Pancreas (tissue), 10 donors: ENCODE measurements at regions not wholly inside any gene's neighbourhood (a gene's known extent, or its start where the extent isn't known, plus 50 kb on each side); places are given as distances from the start of the nearest gene placed in this dataset.

Experiments used
- ATAC-seq, 4 donors: fragments of 200-7000 bp; cut with Tn5 transposase; one replicate each; pipeline versions ENCODE4 v1.8.0 to v1.9.1; 2020; ENCODE audit warnings: mild to moderate bottlenecking in 4 of 4, moderate library complexity in 4 of 4
- DNase-seq, 6 donors: peaks; one replicate each; pipeline ENCODE4 v3.0.0-alpha.2; 2020
- FAIRE-seq: peaks from 2 replicates; lab custom pipeline; 2012; peaks lifted over from hg19 to GRCh38; lab: Jason Lieb, UNC
- H3K27ac ChIP-seq, 4 donors: fragments of 200-600 bp; sonication (generic); 1 replicate in 3 of 4; 2 replicates in 1 of 4; pipeline versions ENCODE4 v1.5.0 to v1.8.0; 2020
- H3K27me3 ChIP-seq, 4 donors: fragments of 200-600 bp; one replicate each; pipeline ENCODE4 v1.8.0; 2021
- H3K36me3 ChIP-seq, 3 donors: fragments of 200-600 bp; sonication (generic) in 1 of 3; one replicate each; pipeline versions ENCODE4 v1.5.0 to v1.8.0; 2020 to 2021
- H3K4me1 ChIP-seq, 3 donors: fragments of 200-600 bp; one replicate each; pipeline ENCODE4 v1.8.0; 2021
- H3K4me3 ChIP-seq, 4 donors: fragments of 200-600 bp; sonication (generic) in 2 of 4; one replicate each; pipeline versions ENCODE4 v1.5.0 to v1.8.0; 2020 to 2021
- H3K9me3 ChIP-seq, 4 donors: fragments of 200-600 bp; one replicate each; pipeline ENCODE4 v1.8.0; 2021
- WGBS, 2 donors: extraction: QIAGEN DNeasy Blood & Tissue Kit; methylation state at CpG; one replicate each; pipeline ENCODE4 v1.1.7; 2013; 5-methylcytosine and 5-hydroxymethylcytosine counted together
- intact Hi-C, 3 donors: fragments of 100-400 bp; cut with DNase I; formaldehyde crosslinking; loops; one replicate each; pipeline versions ENCODE4 v1.11.1 to v1.14.2; 2022
- TF ChIP-seq, protein P1 (sequence below), 4 donors: fragments of 200-600 bp; sonication (generic) in 3 of 4; IDR thresholded peaks; one replicate each; pipeline versions ENCODE4 v1.5.0 to v1.8.0; 2021; ENCODE audit warnings: antibody characterized with exemption in 4 of 4
- donor health status: healthy with polysubstance abuse.
- donor health status: DM: no; HTN: no; CAD: no; lungs with moderate emphysema.
- donor health status: DM: no; HTN: no; CAD: no.
- donor health status: control.
- donor health status: control.
- donor health status: Bipolar disorder and iron deficiency.
- donor health status: DM: yes; HTN: yes; CAD: no.
- donor health status: DM: no; HTN: no; CAD: no.
- donor health status: DM: no; HTN: no; CAD: no.
- donor health status: DM: yes; HTN: yes; CAD: no.

DNA sequence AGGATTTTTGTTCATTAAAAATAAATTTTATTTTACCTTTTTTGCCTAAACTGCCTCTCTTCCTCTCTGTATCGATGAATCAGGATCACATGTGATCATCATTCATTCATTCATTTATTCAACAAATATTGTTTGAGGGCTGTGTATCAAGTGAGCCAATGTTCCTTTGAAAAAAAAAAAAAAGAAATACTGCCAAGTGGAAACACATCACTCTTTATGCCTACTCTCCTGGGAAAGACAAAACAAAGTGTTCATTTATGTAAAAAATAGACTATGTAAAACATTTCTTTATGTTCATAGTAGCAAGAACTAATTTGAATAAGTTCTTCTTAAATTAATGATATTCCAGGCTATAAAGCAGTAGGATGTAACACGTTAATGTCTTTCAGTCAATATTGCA lies 233.1 kb downstream of the POSTN start:
- Histone ChIP-seq H3K27me3 (no peaks in the 10 kb centered on the region), H3K4me3 (no peak overlapping the region), H3K27ac (no peak overlapping the region), H3K36me3 (no peaks in the 10 kb centered on the region), H3K9me3 (no peaks in the 10 kb centered on the region), H3K4me1 (no peaks in the 10 kb centered on the region)
- DNase-seq = no peak
- intact Hi-C loops = no loop called here
- ATAC-seq = no peak
- 46 to 72% methylated on average over 2 of the region's 2 CpGs for WGBS, 2 donors
- FAIRE-seq = no peak
- TF ChIP-seq, protein P1, sequence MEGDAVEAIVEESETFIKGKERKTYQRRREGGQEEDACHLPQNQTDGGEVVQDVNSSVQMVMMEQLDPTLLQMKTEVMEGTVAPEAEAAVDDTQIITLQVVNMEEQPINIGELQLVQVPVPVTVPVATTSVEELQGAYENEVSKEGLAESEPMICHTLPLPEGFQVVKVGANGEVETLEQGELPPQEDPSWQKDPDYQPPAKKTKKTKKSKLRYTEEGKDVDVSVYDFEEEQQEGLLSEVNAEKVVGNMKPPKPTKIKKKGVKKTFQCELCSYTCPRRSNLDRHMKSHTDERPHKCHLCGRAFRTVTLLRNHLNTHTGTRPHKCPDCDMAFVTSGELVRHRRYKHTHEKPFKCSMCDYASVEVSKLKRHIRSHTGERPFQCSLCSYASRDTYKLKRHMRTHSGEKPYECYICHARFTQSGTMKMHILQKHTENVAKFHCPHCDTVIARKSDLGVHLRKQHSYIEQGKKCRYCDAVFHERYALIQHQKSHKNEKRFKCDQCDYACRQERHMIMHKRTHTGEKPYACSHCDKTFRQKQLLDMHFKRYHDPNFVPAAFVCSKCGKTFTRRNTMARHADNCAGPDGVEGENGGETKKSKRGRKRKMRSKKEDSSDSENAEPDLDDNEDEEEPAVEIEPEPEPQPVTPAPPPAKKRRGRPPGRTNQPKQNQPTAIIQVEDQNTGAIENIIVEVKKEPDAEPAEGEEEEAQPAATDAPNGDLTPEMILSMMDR (IDR thresholded peaks at IDR 0.05) = no peak

DNA sequence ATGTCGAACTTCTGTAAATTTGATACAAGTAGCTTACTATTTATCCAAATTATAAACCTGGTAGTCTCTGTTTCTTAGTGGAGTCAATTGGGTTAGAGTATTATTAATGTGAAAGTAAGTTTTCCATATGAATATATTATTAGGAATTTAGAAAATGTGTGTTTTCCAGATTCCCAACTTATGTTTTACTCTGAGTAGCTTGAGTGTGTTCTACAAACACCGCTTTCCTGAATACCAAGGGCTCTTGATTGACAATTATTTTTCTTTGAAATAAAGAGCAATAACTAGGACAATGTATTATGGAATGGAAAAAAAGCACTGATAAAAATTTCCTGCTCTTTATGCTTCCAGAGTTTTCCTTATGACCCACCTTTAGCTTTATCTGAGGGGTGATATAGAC lies 233.6 kb downstream of the POSTN start:
- DNase-seq (no peak), ATAC-seq (no peak), FAIRE-seq (no peak)
- H3K36me3 ChIP-seq = no peaks in the 10 kb centered on the region
- intact Hi-C loops = no loop called here
- TF ChIP-seq, protein P1 (IDR thresholded peaks at IDR 0.05) = no peak
- no peak overlapping the region for H3K4me3 ChIP-seq
- WGBS, 2 donors = 59 to 79% methylated on average over 2 of the region's 2 CpGs
- no peaks in the 10 kb centered on the region for H3K9me3 ChIP-seq
- H3K27ac ChIP-seq = no peak overlapping the region
- no peaks in the 10 kb centered on the region for H3K4me1 ChIP-seq
- H3K27me3 ChIP-seq = no peaks in the 10 kb centered on the region

DNA sequence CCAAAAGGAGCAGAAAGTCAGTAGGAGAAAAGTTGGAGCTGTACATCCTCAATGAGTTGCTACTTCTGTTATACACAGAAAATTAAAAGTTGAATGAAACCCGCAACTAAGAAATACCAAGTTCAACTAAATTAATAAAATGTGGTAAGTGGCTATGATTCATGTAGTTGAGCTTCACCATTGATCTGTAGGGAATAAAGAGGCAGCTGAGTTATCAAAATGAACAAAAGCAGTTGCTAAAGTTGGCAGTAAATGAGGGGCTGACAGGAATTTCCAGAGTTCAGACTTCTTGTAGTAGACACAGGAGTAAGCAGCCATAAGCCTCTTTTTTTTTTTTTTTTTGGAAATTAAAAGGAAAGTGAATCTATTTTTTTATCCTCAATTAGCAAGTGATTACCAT lies 234.6 kb downstream of the POSTN start:
- no peak overlapping the region for H3K27ac ChIP-seq
- H3K4me1 ChIP-seq = no peaks in the 10 kb centered on the region
- intact Hi-C loops = no loop called here
- H3K27me3 ChIP-seq = no peaks in the 10 kb centered on the region
- 73 to 84% methylated on average over 1 of the region's 1 CpG for WGBS, 2 donors
- H3K4me3 ChIP-seq = no peak overlapping the region
- no peak for ATAC-seq
- DNase-seq = no peak
- H3K9me3 ChIP-seq = no peaks in the 10 kb centered on the region
- no peak for FAIRE-seq
- TF ChIP-seq, protein P1 (IDR thresholded peaks at IDR 0.05) = no peak
- no peaks in the 10 kb centered on the region for H3K36me3 ChIP-seq

DNA sequence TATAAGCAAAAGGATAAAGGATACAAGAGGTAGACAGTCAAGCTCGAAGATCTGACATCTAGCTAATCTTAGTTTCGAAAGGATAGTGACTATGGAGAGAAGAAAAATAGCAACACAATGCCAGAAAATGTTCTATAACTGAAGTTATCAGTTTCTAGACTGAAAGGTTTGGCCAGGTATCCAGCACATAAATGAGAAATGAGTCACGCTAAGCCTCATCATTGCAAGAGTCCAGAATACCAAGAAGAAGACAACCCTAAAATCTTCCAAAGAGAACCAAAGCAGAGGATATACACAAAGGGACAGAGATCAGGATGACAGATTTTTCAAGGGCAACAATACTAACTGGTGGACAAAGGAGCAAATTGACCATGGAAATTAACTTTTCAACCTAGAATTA lies 237.0 kb downstream of the POSTN start:
- intact Hi-C loops = no loop called here
- DNase-seq (no peak), ATAC-seq (no peak), FAIRE-seq (no peak)
- no peaks in the 10 kb centered on the region for H3K36me3 ChIP-seq
- no peak overlapping the region for H3K4me3 ChIP-seq
- TF ChIP-seq, protein P1 (IDR thresholded peaks at IDR 0.05) = no peak
- H3K9me3 ChIP-seq = no peaks in the 10 kb centered on the region
- no peak overlapping the region for H3K27ac ChIP-seq
- no peaks in the 10 kb centered on the region for H3K27me3 ChIP-seq
- 53 to 62% methylated on average over 3 of the region's 3 CpGs for WGBS, 2 donors
- H3K4me1 ChIP-seq = no peaks in the 10 kb centered on the region

DNA sequence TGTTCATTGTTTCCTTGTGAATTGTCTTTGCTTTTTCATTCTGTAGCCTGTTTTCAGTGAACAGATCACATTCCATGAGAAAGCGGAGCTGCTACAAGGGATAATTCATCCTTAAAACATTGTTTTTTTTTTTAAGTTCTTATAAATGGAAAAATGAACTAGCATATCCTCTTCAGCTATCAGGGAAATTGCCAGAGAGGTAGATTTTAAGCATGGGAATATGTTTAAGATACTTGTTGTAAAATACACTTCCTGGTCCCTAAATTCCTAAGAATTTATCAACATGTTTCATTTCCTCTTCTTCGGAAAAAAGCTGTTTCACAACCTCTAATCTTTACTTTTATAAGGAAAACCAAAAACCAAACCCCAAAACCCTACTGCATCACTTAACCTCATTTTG lies 238.0 kb downstream of the POSTN start:
- no peak for DNase-seq
- WGBS, 2 donors = 38 to 44% methylated on average over 2 of the region's 2 CpGs
- Histone ChIP-seq H3K9me3 (no peaks in the 10 kb centered on the region), H3K27ac (no peak overlapping the region), H3K36me3 (no peaks in the 10 kb centered on the region), H3K4me1 (no peaks in the 10 kb centered on the region), H3K4me3 (no peak overlapping the region), H3K27me3 (no peaks in the 10 kb centered on the region)
- TF ChIP-seq, protein P1 (IDR thresholded peaks at IDR 0.05) = no peak
- no peak for FAIRE-seq
- intact Hi-C loops = no loop called here
- ATAC-seq = no peak
